WERI-Rb-1 (cell line): ENCODE measurements at regions not wholly inside any gene's neighbourhood (a gene's known extent, or its start where the extent isn't known, plus 50 kb on each side); places are given as distances from the start of the nearest gene placed in this dataset.

Experiments
- DNase-seq: peaks from one replicate; pipeline ENCODE4 v3.0.0-alpha.2; 2020
- H3K27ac ChIP-seq: fragments of 250-450 bp; sonication (Bioruptor Pico); 2 replicates; pipeline ENCODE4 v1.5.1; 2020; ENCODE audit warnings: mild to moderate bottlenecking, moderate library complexity
- H3K27me3 ChIP-seq: fragments of 250-450 bp; sonication (Bioruptor Pico); 2 replicates; pipeline ENCODE4 v1.5.1; 2021; ENCODE audit warnings: mild to moderate bottlenecking, low read depth, moderate library complexity; ENCODE audit not compliant: insufficient read depth, severe bottlenecking
- H3K36me3 ChIP-seq: fragments of 250-450 bp; sonication (Bioruptor Pico); 2 replicates; pipeline ENCODE4 v1.5.1; 2020; ENCODE audit warnings: mild to moderate bottlenecking, moderate library complexity
- H3K4me3 ChIP-seq: 2 replicates; pipeline ENCODE4 v1.5.1; 2011; ENCODE audit warnings: low read depth, mild to moderate bottlenecking, control low read depth, low read length
- H3K9me3 ChIP-seq: fragments of 250-450 bp; sonication (Bioruptor Pico); 2 replicates; pipeline ENCODE4 v1.5.1; 2021; ENCODE audit warnings: mild to moderate bottlenecking, moderate library complexity; ENCODE audit not compliant: severe bottlenecking
- TF ChIP-seq, protein P1 (sequence below): IDR thresholded peaks from 2 replicates; pipeline ENCODE4 v1.5.1; 2011; ENCODE audit warnings: low read depth, mild to moderate bottlenecking, control low read depth, inconsistent platforms, low read length

DNA sequence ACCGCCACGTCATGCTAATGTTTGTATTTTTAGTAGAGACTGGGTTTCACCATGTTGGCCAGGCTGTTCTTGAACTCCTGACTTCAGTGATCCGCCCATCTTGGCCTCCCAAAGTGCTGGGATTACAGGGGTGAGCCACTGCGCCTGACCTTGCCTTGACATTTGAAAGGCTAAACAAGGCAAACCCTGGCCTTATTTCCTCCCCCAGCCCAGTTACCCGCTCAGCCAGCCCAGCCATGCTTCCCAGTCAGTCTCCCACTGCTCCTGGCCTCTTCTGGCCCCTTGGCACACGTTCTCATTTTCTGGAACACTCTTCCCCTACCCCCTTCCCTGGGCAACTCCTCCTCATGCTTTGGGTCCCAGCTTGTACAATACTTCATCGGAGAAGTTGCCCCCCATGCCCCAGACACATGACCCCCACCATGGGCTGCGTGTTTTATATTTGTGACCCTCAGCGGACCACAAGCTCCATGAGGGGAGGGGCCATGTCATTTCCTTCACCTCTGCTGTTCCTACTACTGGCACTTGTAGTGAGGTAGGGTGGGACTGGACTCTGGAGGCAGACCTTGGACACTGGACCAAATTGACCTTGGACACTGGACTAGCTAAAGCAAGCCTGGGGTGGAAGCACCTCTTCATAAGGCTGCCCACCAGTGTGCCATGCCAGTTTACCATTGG lies 94.4 kb upstream of the IER5L start:
- no peaks in the 10 kb centered on the region for H3K36me3 ChIP-seq
- H3K27ac ChIP-seq, result no peak overlapping the region
- H3K4me3 ChIP-seq, result no peak overlapping the region
- no peak for DNase-seq
- no peaks in the 10 kb centered on the region for H3K9me3 ChIP-seq
- TF ChIP-seq, protein P1, sequence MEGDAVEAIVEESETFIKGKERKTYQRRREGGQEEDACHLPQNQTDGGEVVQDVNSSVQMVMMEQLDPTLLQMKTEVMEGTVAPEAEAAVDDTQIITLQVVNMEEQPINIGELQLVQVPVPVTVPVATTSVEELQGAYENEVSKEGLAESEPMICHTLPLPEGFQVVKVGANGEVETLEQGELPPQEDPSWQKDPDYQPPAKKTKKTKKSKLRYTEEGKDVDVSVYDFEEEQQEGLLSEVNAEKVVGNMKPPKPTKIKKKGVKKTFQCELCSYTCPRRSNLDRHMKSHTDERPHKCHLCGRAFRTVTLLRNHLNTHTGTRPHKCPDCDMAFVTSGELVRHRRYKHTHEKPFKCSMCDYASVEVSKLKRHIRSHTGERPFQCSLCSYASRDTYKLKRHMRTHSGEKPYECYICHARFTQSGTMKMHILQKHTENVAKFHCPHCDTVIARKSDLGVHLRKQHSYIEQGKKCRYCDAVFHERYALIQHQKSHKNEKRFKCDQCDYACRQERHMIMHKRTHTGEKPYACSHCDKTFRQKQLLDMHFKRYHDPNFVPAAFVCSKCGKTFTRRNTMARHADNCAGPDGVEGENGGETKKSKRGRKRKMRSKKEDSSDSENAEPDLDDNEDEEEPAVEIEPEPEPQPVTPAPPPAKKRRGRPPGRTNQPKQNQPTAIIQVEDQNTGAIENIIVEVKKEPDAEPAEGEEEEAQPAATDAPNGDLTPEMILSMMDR, result no peak
- no peaks in the 10 kb centered on the region for H3K27me3 ChIP-seq

DNA sequence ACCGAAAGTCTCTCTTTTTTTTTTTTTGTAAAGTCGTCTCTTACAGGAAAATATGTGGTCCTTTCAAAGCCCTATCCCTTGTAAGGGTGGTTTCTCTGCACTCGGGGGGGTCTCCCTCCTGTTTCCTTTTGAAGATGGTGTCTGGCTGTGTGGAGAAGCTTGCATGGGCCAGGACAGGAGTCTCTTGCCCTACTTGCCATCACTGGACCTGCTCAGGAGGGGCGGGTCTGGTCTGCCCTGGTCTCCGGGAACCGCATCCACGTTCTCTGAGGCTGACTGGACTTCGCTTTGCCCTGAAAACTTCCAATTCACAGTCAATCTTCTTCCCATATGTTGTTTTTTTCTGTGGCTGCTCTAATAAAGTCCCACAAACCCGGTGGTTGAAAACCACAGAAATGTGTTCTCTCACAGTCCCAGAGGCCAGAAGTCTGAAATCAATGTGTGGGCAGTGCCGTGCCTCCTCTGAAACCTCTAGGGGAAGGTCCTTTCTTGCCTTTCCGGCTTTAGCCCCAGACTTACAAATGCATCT lies 92.9 kb upstream of the IER5L start:
- H3K9me3 ChIP-seq, result no peaks in the 10 kb centered on the region
- no peak overlapping the region for H3K27ac ChIP-seq
- DNase-seq, result no peak
- TF ChIP-seq, protein P1, result no peak
- no peaks in the 10 kb centered on the region for H3K36me3 ChIP-seq
- H3K27me3 ChIP-seq, result no peaks in the 10 kb centered on the region
- H3K4me3 ChIP-seq, result no peak overlapping the region

DNA sequence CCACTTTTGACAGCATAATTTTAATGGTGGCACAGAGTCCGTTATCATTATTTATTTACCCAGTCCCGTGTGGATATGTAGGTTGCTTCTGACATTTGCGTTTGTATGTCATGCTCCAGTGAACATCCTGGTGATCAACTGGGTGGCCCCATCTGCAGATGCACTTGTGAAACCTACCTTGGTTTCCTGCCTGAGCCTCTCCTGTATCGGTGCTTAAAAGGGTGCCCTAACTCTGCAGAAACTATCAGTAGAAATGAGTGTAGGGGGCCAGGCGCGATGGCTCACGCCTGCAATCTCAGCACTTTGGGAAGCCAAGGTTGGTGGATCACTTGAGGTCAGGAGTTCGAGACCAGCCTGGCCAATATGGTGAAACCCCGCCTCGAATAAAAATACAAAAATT lies 92.1 kb upstream of the IER5L start:
- no peak for DNase-seq
- Histone ChIP-seq H3K27me3 (no peaks in the 10 kb centered on the region), H3K4me3 (no peak overlapping the region), H3K36me3 (no peaks in the 10 kb centered on the region), H3K27ac (no peak overlapping the region), H3K9me3 (no peaks in the 10 kb centered on the region)
- TF ChIP-seq, protein P1, result no peak

DNA sequence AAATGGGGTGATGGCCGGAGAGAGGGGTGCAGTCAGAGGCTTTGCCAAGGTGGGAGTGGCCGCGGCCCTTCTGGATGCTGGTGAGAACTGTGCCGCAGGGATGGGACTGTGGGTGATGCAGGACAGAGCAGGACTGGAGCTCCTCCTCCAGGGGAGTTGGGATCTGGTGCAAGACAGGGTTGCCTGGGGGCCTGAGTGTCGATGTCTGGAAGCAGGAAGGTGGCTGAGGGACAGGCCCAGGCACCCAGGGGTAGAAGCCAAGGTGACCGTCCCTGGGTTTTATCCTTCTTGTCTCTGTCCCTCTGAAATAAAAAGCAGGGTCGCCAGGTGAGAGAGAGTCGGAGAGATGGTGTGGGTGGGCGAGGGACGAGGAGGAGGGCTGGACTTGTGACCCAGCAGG lies 89.1 kb upstream of the IER5L start:
- Histone ChIP-seq H3K27me3 (no peaks in the 10 kb centered on the region), H3K9me3 (no peaks in the 10 kb centered on the region), H3K4me3 (no peak overlapping the region), H3K36me3 (no peaks in the 10 kb centered on the region), H3K27ac (no peak overlapping the region)
- no peak for DNase-seq
- TF ChIP-seq, protein P1, result no peak

DNA sequence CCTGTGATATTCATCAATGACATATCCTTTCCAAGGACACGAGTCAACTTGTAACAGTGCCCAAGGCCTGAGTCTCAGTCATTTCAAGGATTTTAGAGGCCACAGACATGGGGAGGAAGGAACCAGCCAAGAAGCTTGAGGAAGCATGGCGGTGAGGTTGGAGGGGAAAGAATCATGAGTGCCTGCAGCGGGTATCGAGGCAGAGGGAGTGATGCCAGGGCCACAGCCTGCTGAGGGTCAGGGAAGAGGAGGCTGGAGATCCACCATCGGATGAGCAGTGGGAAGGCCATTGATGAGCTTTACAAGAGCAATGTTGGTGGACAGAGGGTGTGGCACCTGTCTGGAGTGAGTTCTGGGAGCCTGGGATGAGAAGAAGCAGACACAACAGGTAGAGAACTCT lies 88.5 kb upstream of the IER5L start:
- Histone ChIP-seq H3K27ac (no peak overlapping the region), H3K4me3 (no peak overlapping the region), H3K27me3 (no peaks in the 10 kb centered on the region), H3K9me3 (no peaks in the 10 kb centered on the region), H3K36me3 (no peaks in the 10 kb centered on the region)
- TF ChIP-seq, protein P1, result no peak
- no peak for DNase-seq

DNA sequence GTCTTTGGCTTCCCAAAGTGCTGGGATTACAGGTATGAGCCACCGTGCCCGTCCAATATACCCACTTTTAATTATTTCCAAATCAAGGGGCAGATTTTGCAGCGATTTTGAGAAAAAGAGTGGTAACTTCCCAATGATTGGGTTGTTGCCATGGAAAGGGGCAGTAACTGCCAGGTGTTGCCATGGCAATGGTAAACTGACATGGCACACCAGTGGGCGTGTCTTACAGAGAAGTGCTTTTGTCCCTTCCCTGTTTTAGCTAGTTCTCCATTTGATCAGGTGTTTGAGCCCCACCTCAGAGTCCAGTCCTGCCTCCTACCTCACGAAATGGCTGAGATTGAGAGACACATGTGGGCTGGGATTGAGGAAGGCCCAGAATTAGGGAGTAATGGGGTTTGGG lies 86.3 kb upstream of the IER5L start:
- Histone ChIP-seq H3K27me3 (no peaks in the 10 kb centered on the region), H3K4me3 (no peak overlapping the region), H3K9me3 (peaks cover under 1% of the 10 kb centered on the region), H3K27ac (no peak overlapping the region), H3K36me3 (no peaks in the 10 kb centered on the region)
- no peak for DNase-seq
- TF ChIP-seq, protein P1, result no peak
